Astrocyte (in vitro differentiated cells and primary cell): ENCODE measurements at regions not wholly inside any gene's neighbourhood (a gene's known extent, or its start where the extent isn't known, plus 50 kb on each side); places are given as distances from the start of the nearest gene placed in this dataset.

Experiments used
- DNase-seq: peaks from one replicate; pipeline ENCODE4 v3.0.0-alpha.2; 2010; ENCODE audit warnings: low read depth
- FAIRE-seq: peaks from 2 replicates; lab custom pipeline; 2011; peaks lifted over from hg19 to GRCh38; lab: Jason Lieb, UNC
- H2AFZ ChIP-seq: 2 replicates; pipeline ENCODE4 v1.6.0; 2012; ENCODE audit warnings: low read depth, low read length, inconsistent platforms
- H3K27ac ChIP-seq: 2 replicates; pipeline ENCODE4 v1.5.1; 2011; ENCODE audit warnings: low read depth, low read length, inconsistent platforms
- H3K27me3 ChIP-seq: 2 replicates; pipeline ENCODE4 v1.6.0; 2011; ENCODE audit warnings: low read length, inconsistent platforms; ENCODE audit not compliant: insufficient read depth
- H3K36me3 ChIP-seq: 2 replicates; pipeline ENCODE4 v1.5.1; 2011; ENCODE audit warnings: low read length, inconsistent platforms; ENCODE audit not compliant: insufficient read depth
- H3K4me1 ChIP-seq: 2 replicates; pipeline ENCODE4 v1.5.1; 2011; ENCODE audit warnings: low read length, inconsistent platforms; ENCODE audit not compliant: insufficient read depth
- H3K4me2 ChIP-seq: 2 replicates; pipeline ENCODE4 v1.6.0; 2012; ENCODE audit warnings: low read length, inconsistent platforms
- H3K4me3 ChIP-seq: 2 replicates; pipeline ENCODE4 v1.5.1; 2011; ENCODE audit warnings: low read depth, mild to moderate bottlenecking, low read length, inconsistent platforms; ENCODE audit not compliant: insufficient read depth
- H3K79me2 ChIP-seq: 2 replicates; pipeline ENCODE4 v1.6.0; 2012; ENCODE audit warnings: mild to moderate bottlenecking, low read length, inconsistent platforms; ENCODE audit not compliant: insufficient read depth
- H3K9ac ChIP-seq: 2 replicates; pipeline ENCODE4 v1.6.0; 2012; ENCODE audit warnings: mild to moderate bottlenecking, low read length, inconsistent platforms
- H3K9me3 ChIP-seq: 2 replicates; pipeline ENCODE4 v1.5.1; 2012; ENCODE audit warnings: low read depth, mild to moderate bottlenecking, low read length, inconsistent platforms; ENCODE audit not compliant: insufficient read depth
- H4K20me1 ChIP-seq: 2 replicates; pipeline ENCODE4 v1.6.0; 2012; ENCODE audit warnings: low read length, inconsistent platforms; ENCODE audit not compliant: insufficient read depth
- H3K27ac Mint-ChIP-seq: one replicate; pipeline ENCODE4 v1.8.0; 2021; ENCODE audit warnings: mild to moderate bottlenecking, mixed read lengths; ENCODE audit not compliant: unreplicated experiment
- H3K27me3 Mint-ChIP-seq: one replicate; pipeline ENCODE4 v1.8.0; 2021; ENCODE audit warnings: low read depth, mixed read lengths; ENCODE audit not compliant: unreplicated experiment
- H3K36me3 Mint-ChIP-seq: one replicate; pipeline ENCODE4 v1.8.0; 2021; ENCODE audit warnings: low read depth, mixed read lengths; ENCODE audit not compliant: unreplicated experiment
- H3K4me1 Mint-ChIP-seq: one replicate; pipeline ENCODE4 v1.8.0; 2021; ENCODE audit warnings: low read depth, mixed read lengths; ENCODE audit not compliant: unreplicated experiment
- H3K4me3 Mint-ChIP-seq: one replicate; pipeline ENCODE4 v1.8.0; 2021; ENCODE audit warnings: mild to moderate bottlenecking, moderate library complexity, mixed read lengths; ENCODE audit not compliant: unreplicated experiment
- H3K9me3 Mint-ChIP-seq: one replicate; pipeline ENCODE4 v1.8.0; 2021; ENCODE audit warnings: mild to moderate bottlenecking, mixed read lengths; ENCODE audit not compliant: unreplicated experiment
- CTCF ChIP-seq: IDR thresholded peaks from 2 replicates; pipeline ENCODE4 v1.5.1; 2011; ENCODE audit warnings: low read depth, mild to moderate bottlenecking, inconsistent platforms, low read length, moderate library complexity; ENCODE audit not compliant: insufficient read depth
- EZH2 ChIP-seq: IDR thresholded peaks from 2 replicates; pipeline ENCODE4 v1.6.1; 2012; ENCODE audit warnings: mild to moderate bottlenecking, low read length, inconsistent platforms; ENCODE audit not compliant: insufficient read depth

GRCh38 chr14:49160983-49161382, 425.2 kb downstream of the RPS29 start:
- Histone ChIP-seq H3K9me3 (no peaks in the 10 kb centered on the region), H2AFZ (no peak overlapping the region), H3K27ac (no peak overlapping the region), H3K79me2 (no peaks in the 10 kb centered on the region), H3K27me3 (no peaks in the 10 kb centered on the region), H4K20me1 (no peaks in the 10 kb centered on the region), H3K4me1 (no peaks in the 10 kb centered on the region), H3K36me3 (no peaks in the 10 kb centered on the region), H3K4me3 (no peak overlapping the region), H3K4me2 (no peak overlapping the region), H3K9ac (no peak overlapping the region)
- Mint-ChIP-seq H3K4me3 (no peak overlapping the region), H3K4me1 (no peaks in the 10 kb centered on the region), H3K27ac (no peak overlapping the region), H3K36me3 (no peaks in the 10 kb centered on the region), H3K9me3 (no peaks in the 10 kb centered on the region), H3K27me3 (no peaks in the 10 kb centered on the region)
- TF ChIP-seq EZH2 (no peak), CTCF (no peak)
- DNase-seq (no peak), FAIRE-seq (no peak)

- H3K4me2 ChIP-seq: no peak overlapping the region
- H3K9me3 ChIP-seq: no peaks in the 10 kb centered on the region
- H3K27me3 ChIP-seq: no peaks in the 10 kb centered on the region
- H3K36me3 Mint-ChIP-seq: no peaks in the 10 kb centered on the region
- H3K27me3 Mint-ChIP-seq: no peaks in the 10 kb centered on the region
- H3K9ac ChIP-seq: no peak overlapping the region
- H3K36me3 ChIP-seq: no peaks in the 10 kb centered on the region
- H3K79me2 ChIP-seq: no peaks in the 10 kb centered on the region
- no peak overlapping the region for H3K4me3 Mint-ChIP-seq
- H3K27ac Mint-ChIP-seq: no peak overlapping the region
- H3K9me3 Mint-ChIP-seq: no peaks in the 10 kb centered on the region
- no peaks in the 10 kb centered on the region for H3K4me1 ChIP-seq
- H3K4me3 ChIP-seq: no peak overlapping the region
- no peak overlapping the region for H2AFZ ChIP-seq
- no peak for FAIRE-seq
- H3K27ac ChIP-seq: no peak overlapping the region
- no peaks in the 10 kb centered on the region for H4K20me1 ChIP-seq
- TF ChIP-seq EZH2 (no peak), CTCF (no peak)
- no peaks in the 10 kb centered on the region for H3K4me1 Mint-ChIP-seq
- DNase-seq: no peak
Measured at GRCh38 chr14:49159081-49159480, 427.1 kb downstream of the RPS29 start.

- no peaks in the 10 kb centered on the region for H3K4me1 Mint-ChIP-seq
- no peaks in the 10 kb centered on the region for H3K36me3 Mint-ChIP-seq
Measured at GRCh38 chr14:49139593-49139992, 446.6 kb downstream of the RPS29 start.

More at GRCh38 chr14:49139593-49139992, 446.6 kb downstream of the RPS29 start:
- Histone ChIP-seq H3K4me3 (no peak overlapping the region), H4K20me1 (no peaks in the 10 kb centered on the region), H3K27ac (no peak overlapping the region), H3K4me1 (no peaks in the 10 kb centered on the region), H3K9me3 (no peaks in the 10 kb centered on the region), H3K36me3 (no peaks in the 10 kb centered on the region), H3K79me2 (no peaks in the 10 kb centered on the region), H3K27me3 (no peaks in the 10 kb centered on the region), H3K9ac (no peak overlapping the region), H3K4me2 (no peak overlapping the region), H2AFZ (no peak overlapping the region)
- H3K4me3 Mint-ChIP-seq: no peak overlapping the region
- TF ChIP-seq CTCF: no peak
- TF ChIP-seq EZH2: no peak
- H3K27ac Mint-ChIP-seq: no peak overlapping the region
- no peaks in the 10 kb centered on the region for H3K27me3 Mint-ChIP-seq
- peaks cover 3% of the 10 kb centered on the region for H3K9me3 Mint-ChIP-seq
- FAIRE-seq: no peak
- peak; percentile 1 for DNase-seq
